ENCODE measurements at regions not wholly inside any gene's neighbourhood (a gene's known extent, or its start where the extent isn't known, plus 50 kb on each side); places are given as distances from the start of the nearest gene placed in this dataset.

DNA sequence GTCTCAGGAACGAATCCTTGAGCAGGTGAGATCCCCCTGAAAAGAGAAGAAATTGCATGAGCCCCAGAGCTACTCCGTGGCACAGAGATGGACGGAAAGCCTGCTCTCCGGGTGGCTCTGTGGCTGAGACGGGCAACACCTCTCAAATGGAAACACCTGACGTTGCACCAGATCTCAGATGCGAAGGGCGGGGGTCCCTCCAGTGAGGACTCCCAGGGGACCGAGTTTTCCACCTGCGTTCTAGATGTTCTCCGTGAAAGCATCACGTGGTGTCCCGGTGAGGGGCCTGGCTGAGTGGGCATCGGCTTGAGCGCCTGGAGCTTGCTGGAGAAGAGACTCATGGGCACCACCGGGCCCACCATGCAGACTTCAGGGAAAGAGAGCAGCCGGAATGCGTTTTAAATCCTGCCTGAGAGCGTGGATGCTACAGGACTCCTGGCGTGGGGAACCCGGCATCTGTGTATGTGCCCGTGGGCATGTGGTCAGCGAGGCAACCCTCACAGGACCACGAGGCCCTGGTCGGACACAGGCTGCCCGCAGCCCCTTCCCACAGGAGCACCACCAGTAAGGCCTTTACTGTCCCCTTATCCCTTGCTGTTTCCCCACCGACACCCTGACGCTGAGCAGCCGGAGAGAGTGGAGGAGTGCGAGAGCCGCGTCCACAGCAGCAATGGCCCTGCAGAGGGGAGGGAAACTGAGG is 378.4 kb upstream of the IRX4 start:
- TF ChIP-seq CTCF (IDR thresholded peaks at IDR 0.05; ENCODE audit: borderline replicate concordance, extremely low read depth, low read length, poor library complexity, severe bottlenecking) (no peak), EZH2 (IDR thresholded peaks at IDR 0.05; ENCODE audit: borderline replicate concordance, low read depth, low read length, severe bottlenecking) (no peak)

Measured in DND-41 (cell line).